GM21576 (cell line): ENCODE measurements at regions not wholly inside any gene's neighbourhood (a gene's known extent, or its start where the extent isn't known, plus 50 kb on each side); places are given as distances from the start of the nearest gene placed in this dataset.
"Not testable (repeated sequence)": the region's sequence is repeated elsewhere in the genome, so short reads cannot be mapped to it uniquely, and the experiment has no call there.

Experiments used
- ATAC-seq: cut with Tn5 transposase; IDR thresholded peaks from one replicate; pipeline ENCODE4 v1.9.1; 2021; ENCODE audit warnings: mild to moderate bottlenecking, moderate library complexity; ENCODE audit not compliant: unreplicated experiment

DNA sequence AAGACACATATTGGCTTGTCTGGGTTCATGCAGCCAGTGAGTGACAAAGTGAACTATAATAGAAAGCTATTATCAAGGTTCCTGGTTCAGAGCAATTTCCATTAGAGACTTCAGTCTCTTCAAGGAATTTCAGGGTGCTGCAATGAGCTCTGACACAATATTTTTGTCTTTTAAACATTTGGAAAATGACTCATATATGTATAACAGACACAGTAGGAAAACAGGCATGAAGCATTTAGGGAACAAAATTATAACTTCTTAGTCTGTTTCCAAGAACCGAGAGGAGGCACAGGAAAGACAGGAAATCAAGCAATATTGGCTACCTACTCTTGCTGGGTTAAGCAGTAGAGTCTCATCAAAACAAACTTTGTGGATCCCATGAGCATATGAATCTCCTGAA is 170.4 kb downstream of the PTPRC start:
- no peak for ATAC-seq

DNA sequence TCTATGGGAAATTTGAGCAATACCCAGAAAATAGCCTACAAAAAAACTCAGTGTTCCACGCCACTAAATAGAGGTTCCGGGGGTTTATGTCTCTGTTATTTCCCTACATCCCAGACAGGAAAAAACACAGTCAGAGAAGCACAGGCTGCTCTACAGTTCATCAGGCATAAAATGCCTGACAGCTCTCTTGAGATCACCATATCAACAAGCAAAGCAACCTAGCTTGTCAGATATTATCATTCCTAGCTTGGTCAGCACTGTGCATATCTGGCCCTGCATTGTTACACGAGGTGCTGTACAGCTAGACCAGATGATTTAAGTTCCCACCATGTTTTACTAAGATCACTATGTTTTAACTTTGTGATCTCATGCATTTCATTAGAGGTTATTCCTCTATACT is 172.6 kb downstream of the PTPRC start:
- ATAC-seq, result no peak

DNA sequence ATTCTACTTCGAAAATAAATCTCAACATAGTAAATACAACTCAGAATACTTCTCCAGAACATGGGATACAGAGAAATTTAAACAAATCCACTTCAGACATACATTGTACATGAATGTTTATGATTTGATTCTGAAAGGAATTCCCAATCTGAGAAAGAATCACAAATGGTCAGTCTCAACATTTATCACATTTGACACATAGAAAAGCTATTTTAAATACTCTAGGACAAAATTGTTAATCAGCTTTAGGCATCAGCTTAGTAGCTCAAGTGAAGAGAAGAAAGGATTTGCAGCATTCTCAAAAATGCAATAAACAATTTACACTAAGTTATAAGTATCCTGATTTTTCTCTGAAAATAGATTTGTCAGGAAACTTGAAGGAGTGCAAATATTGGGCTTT is 184.8 kb downstream of the PTPRC start:
- no peak for ATAC-seq

GRCh38 chr1:198825254-198825653 is 186.4 kb downstream of the PTPRC start:
- ATAC-seq, result no peak

GRCh38 chr1:198829356-198829755 is 190.5 kb downstream of the PTPRC start:
- no peak for ATAC-seq

GRCh38 chr1:198829944-198830343 is 191.1 kb downstream of the PTPRC start:
- ATAC-seq, result no peak

GRCh38 chr1:198830412-198830811 is 191.6 kb downstream of the PTPRC start:
- no peak for ATAC-seq

DNA sequence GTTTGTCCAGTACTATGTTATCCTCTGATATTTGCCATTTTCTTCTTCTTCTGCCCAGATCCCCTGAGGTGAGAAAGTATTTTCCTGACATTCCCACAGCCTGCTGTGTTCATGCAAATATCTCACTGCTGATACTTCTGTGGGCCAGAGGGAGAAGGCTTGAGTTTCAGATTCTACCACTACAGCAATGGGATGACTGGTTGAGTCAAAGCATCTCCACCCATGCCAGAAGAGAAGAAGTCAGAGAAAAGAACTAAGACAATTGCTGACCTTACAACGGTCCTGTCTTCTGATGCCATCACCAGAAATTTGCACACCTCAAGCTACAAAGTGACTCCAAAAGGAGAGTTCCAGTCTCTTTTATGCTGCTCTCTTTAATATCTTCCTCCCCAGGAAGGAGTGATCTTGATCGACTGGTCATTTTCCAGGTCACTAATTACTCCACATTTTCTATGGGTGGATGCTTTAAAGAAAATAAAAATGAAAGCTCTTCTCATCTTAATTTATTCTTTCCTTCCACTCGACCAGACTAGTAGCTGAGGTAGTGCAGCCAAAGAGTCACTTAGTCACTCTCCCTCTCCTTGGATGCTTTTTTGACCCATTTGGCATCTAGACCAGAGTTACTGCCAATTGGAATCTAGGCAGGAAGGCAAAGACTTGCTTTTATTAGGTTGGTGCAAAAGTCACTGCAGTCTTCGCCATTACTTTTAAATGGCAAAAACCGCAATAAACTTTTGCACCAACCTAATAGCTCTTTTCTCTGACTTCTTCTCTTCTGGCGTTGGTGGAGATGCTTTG is 195.1 kb downstream of the PTPRC start:
- ATAC-seq, result no peak

DNA sequence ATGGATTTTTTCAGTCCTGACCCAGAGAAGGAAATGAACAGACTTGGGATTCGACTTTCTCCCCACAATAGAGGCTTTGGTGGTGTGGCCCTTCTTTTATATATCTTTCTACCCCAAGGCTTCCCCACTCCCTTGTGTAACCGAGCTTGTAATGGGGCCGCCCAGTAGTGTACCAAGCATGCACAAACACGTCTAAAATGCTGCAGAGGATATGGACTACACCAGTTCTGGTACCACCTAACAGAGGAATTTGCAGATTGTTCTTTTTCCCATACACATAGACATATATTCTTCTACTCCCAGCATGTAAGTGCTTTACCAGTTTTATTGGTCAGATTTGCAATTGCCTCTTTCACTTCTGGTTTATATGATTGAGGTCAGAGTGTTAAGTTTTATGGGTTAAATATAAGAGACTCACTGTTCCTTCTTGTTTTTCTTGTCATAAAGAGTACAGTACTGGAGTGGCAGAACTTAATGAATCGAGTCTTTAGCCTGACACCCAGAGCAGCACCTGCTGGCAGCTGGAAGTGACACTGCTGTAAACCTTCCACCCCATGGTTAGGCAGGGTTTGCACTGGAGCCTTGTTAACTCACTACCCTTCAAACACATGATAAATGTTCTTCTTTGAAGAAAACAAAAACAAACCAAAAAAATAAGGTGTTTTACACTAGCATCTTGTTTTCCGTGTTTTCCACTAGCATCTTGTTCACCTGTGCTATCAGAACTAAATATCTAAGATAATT is 198.6 kb downstream of the PTPRC start:
- ATAC-seq, result no peak

DNA sequence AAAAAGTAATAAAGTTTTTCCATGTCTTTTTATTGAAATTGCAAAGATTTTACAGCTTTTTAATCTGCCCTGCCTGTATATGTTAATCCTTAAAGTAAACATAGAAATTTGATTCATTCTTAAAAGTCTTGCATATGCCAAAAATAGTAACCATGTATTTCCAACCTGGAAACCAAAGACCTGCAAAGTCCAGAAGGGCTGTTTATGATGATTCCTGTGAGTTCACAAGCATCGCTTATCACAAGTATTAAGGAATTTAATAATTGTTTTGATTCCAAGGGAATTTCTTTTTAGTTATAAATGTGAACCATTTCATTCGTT is 199.1 kb downstream of the PTPRC start:
- no peak for ATAC-seq

GRCh38 chr1:198841477-198841876 is 202.6 kb downstream of the PTPRC start:
- ATAC-seq, result no peak

- no peak for ATAC-seq
Measured at GRCh38 chr1:198842686-198843085, 203.8 kb downstream of the PTPRC start.

- no peak for ATAC-seq
Measured at GRCh38 chr1:198845271-198845670, 206.4 kb downstream of the PTPRC start.

DNA sequence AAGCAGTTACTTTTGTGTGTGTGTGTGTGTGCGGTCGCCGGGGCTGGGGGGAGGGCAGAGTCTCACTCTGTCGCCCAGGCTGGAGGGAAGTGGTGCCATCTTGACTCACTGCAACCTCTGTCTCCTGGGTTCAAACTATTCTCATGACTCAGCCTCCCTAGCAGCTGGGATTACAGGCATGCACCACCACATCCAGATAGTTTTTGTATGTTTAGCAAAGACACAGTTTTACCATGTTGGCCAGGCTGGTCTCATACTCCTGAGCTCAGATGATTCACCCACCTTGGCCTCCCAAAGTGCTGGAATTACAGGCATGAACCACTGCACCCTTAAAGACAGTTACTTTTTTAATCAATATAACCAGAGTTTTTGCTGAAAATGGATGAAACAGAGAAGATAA is 207.0 kb downstream of the PTPRC start:
- ATAC-seq, result no peak

DNA sequence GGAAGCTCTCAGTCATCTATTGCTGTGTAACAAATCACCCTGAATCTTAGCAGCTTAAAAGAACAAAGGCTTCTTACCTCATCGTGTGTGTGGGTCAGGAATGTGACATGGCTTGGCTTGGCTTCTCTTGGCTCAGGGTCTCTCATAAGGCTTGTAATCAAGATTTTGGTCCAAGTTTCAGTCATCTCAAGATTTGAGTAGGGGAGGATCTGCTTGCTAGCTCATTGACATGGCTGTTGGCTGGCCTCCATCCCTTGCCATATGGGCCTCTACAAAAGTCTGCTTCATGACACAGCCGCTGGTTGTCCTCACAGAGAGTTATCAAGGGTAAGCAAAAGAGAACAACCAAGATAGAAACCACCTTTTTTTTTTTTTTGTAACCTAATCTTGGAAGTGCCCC is 207.7 kb downstream of the PTPRC start:
- no peak for ATAC-seq

DNA sequence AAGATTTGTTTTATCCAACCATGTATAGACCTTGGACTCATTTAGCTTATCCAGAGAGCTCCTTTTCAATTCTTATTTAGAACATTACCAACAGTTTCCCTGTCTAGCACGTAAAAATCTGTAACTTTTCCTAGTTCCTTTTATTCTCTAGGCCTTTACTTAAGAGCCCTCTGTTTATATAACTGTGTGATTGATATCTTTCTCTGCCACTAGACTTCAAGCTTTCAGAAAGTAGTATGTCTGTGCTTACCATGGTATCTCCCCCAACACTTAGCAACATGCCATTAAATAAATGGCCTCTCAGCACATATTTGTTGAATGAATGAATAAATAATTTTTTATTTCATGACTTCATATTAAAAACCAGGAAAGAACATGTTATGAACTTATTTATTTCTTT is 209.4 kb downstream of the PTPRC start:
- ATAC-seq, result no peak

- ATAC-seq, result no peak
Measured at GRCh38 chr1:198848649-198849048, 209.8 kb downstream of the PTPRC start.

DNA sequence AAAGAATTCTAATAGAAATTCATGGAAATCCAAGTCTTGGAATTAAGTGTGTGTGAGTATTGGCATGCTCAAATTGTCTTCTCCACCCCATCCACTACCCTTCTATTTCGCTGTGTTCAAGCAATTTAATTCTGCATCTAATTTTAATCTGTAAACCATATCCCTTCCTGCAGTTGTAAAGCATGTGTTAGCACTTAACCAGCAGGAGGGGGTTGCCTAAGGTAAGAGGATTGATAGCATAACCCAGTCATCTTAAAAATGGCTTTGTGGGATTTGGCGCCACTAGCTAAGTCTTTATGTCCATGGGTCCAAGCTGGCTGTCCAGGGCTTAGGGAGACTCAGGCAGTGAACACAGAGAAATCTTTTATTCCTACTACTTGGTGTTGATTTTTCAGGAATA is 210.3 kb downstream of the PTPRC start:
- ATAC-seq, result no peak

DNA sequence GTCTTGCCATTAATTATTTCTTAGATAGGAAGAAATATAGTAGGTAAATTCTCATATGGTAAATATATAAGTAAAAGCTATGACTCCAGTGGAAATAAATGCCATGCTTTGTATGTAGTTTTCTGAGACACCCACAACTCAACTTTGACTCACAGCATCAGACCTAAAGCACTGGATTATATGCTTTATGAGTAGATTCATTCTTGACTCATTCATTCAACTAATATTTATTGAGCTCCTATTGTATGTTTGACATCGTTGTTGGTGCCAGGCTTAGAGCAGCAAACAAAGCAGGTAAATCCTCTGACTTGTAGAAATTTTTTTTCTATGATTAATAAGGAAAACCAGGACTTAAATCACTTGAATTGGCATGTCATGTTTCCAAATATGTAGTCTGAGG is 211.4 kb downstream of the PTPRC start:
- ATAC-seq, result no peak

DNA sequence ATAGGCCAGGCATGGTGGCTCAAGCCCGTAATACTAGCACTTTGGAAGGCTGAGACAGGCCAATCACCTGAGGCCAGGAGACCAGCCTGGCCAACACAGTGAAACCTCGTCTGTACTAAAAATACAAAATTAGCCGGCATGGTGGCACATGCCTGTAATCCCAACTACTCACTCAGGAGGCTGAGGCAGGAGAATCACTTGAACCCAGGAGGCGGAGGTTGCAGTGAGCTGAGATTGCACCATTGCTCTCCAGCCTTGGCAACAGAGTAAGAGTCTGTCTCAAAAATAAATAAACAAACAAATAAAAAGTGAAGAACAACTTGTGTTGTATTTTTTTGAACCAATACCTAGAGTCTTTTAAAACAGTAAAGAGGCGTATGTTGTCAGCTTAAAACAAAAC is 212.1 kb downstream of the PTPRC start:
- not testable (repeated sequence) for ATAC-seq

GRCh38 chr1:198856601-198857000 is 217.8 kb downstream of the PTPRC start:
- ATAC-seq, result no peak

GRCh38 chr1:198858033-198858432 is 219.2 kb downstream of the PTPRC start:
- ATAC-seq, result no peak

GRCh38 chr1:198860371-198860770 is 221.5 kb downstream of the PTPRC start:
- no peak for ATAC-seq
